Endodermal cell (in vitro differentiated cells): ENCODE measurements at regions not wholly inside any gene's neighbourhood (a gene's known extent, or its start where the extent isn't known, plus 50 kb on each side); places are given as distances from the start of the nearest gene placed in this dataset.

Source experiments
- DNase-seq: peaks from one replicate; pipeline ENCODE4 v3.0.0-alpha.2; 2017
- H3K27ac ChIP-seq: 2 replicates; pipeline ENCODE4 v1.5.1; 2013; ENCODE audit warnings: mild to moderate bottlenecking, low read depth, low read length, moderate library complexity
- H3K27me3 ChIP-seq: 2 replicates; pipeline ENCODE4 v1.6.1; 2013; ENCODE audit warnings: mild to moderate bottlenecking, low read length, moderate library complexity; ENCODE audit not compliant: insufficient read depth, control insufficient read depth, poor library complexity, severe bottlenecking
- H3K36me3 ChIP-seq: 2 replicates; pipeline ENCODE4 v1.7.0; 2013; ENCODE audit warnings: mild to moderate bottlenecking, low read length, moderate library complexity; ENCODE audit not compliant: control insufficient read depth, insufficient read depth
- H3K4me1 ChIP-seq: one replicate; pipeline ENCODE4 v1.7.0; 2013; ENCODE audit warnings: low read length; ENCODE audit not compliant: control insufficient read depth, insufficient read depth
- H3K4me3 ChIP-seq: 2 replicates; pipeline ENCODE4 v1.5.1; 2013; ENCODE audit warnings: mild to moderate bottlenecking, low read length, moderate library complexity
- H3K9ac ChIP-seq: 2 replicates; pipeline ENCODE4 v1.6.1; 2013; ENCODE audit warnings: mild to moderate bottlenecking, low read length, moderate library complexity; ENCODE audit not compliant: poor library complexity, severe bottlenecking; ENCODE audit errors: extremely low read depth
- H3K9me3 ChIP-seq: 2 replicates; pipeline ENCODE4 v1.6.1; 2013; ENCODE audit warnings: mild to moderate bottlenecking, low read length, moderate library complexity; ENCODE audit not compliant: control insufficient read depth
- H3K27ac Mint-ChIP-seq: 2 replicates; pipeline ENCODE4 v1.8.0; 2020; ENCODE audit warnings: mixed read lengths
- H3K27me3 Mint-ChIP-seq: 2 replicates; pipeline ENCODE4 v1.8.0; 2021; ENCODE audit warnings: mild to moderate bottlenecking, mixed read lengths; ENCODE audit not compliant: insufficient read depth
- H3K36me3 Mint-ChIP-seq: 2 replicates; pipeline ENCODE4 v1.8.0; 2020; ENCODE audit warnings: low read depth, mixed read lengths
- H3K4me1 Mint-ChIP-seq: 2 replicates; pipeline ENCODE4 v1.8.0; 2020; ENCODE audit warnings: mixed read lengths
- H3K4me3 Mint-ChIP-seq: 2 replicates; pipeline ENCODE4 v1.8.0; 2020; ENCODE audit warnings: mild to moderate bottlenecking, moderate library complexity, mixed read lengths
- H3K9me3 Mint-ChIP-seq: 2 replicates; pipeline ENCODE4 v1.8.0; 2020; ENCODE audit warnings: mild to moderate bottlenecking, mixed read lengths
- CTCF ChIP-seq: fragments of 200-600 bp; sonication (generic); conservative IDR thresholded peaks from 2 replicates; pipeline ENCODE4 v1.5.0; 2021; ENCODE audit warnings: antibody characterized with exemption, mild to moderate bottlenecking
- WGBS, 2 experiments: methylation state at CpG; one replicate each; pipeline versions ENCODE4 v1.1.5 to v1.1.7; 2013; ENCODE audit warnings: missing lambda C conversion rate in 2 of 2, mixed read lengths in 1 of 2; ENCODE audit not compliant: insufficient coverage in 1 of 2, insufficient read length in 1 of 2; 5-methylcytosine and 5-hydroxymethylcytosine counted together

DNA sequence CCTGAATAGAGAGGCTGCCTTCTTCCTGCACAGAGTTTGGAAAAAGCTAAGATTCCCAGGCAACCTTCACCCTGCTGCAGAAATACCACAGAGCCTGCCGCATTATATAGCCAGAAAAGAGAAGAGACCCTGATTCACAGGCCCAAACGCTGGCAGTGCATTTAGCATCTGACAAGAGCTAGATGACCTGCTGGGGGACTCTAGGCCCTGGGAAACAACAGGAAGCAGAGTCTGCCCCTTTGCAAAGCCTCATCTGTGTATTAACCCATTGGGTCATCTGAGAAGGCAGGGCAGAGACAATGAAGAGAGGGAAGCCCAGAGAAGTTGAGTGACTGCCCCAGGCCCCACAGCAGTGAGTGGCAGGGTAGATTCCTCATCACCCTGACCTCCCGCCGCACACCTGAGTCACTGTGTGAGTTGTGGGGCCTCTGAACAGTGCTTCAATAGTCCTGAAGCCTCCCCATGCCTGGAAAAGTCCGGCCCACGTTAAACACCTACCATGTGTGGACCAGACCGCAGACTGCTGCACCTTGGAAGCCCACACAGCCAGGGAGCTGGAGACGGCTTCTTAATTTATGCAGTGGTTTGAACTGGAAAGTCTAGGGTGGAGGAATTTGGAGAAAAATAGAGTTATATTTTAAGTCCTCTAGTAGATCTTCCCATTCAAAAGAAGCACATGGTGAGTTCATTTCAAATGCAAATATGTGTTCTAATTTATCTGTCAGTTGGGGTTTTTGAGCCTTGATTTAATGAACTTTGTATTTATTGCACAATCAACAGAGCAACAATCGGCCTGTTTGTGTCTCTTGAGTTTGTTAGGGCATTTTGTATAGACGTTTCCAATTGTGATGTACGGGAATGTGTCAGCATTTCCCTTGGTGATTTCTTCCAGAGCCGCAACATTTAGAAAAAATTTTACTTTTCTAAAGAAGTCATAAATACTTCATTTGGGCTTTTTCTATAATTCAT, 80.4 kb upstream of the GPR26 start:
- H3K9me3 ChIP-seq, result no peaks in the 10 kb centered on the region
- Mint-ChIP-seq H3K4me3 (no peak overlapping the region), H3K27me3 (peaks cover 16% of the 10 kb centered on the region), H3K36me3 (no peaks in the 10 kb centered on the region), H3K9me3 (no peaks in the 10 kb centered on the region), H3K27ac (no peak overlapping the region), H3K4me1 (no peaks in the 10 kb centered on the region)
- H3K4me3 ChIP-seq, result no peak overlapping the region
- H3K27ac ChIP-seq, result no peak overlapping the region
- 83 to 84% methylated on average over 10 to 12 of the region's 12 CpGs for WGBS, 2 experiments
- DNase-seq, result peak; percentile 67
- H3K36me3 ChIP-seq, result no peaks in the 10 kb centered on the region
- H3K4me1 ChIP-seq, result no peaks in the 10 kb centered on the region
- no peak for TF ChIP-seq CTCF
- H3K27me3 ChIP-seq, result peaks cover 20% of the 10 kb centered on the region
- H3K9ac ChIP-seq, result no peak overlapping the region

GRCh38 chr10:123587110-123587509, 79.0 kb upstream of the GPR26 start:
- H3K27ac ChIP-seq, result no peak overlapping the region
- H3K9me3 Mint-ChIP-seq, result no peaks in the 10 kb centered on the region
- DNase-seq, result no peak
- WGBS, 2 experiments, result 81% methylated on average over 3 of the region's 3 CpGs; no CpG with 5 or more reads in 1 of the 2 experiments
- no peaks in the 10 kb centered on the region for H3K4me1 Mint-ChIP-seq
- H3K36me3 Mint-ChIP-seq, result no peaks in the 10 kb centered on the region
- no peak overlapping the region for H3K4me3 Mint-ChIP-seq
- peaks cover 10% of the 10 kb centered on the region for H3K27me3 Mint-ChIP-seq
- H3K27ac Mint-ChIP-seq, result no peak overlapping the region
- no peaks in the 10 kb centered on the region for H3K36me3 ChIP-seq
- H3K4me3 ChIP-seq, result no peak overlapping the region
- no peaks in the 10 kb centered on the region for H3K4me1 ChIP-seq
- H3K9ac ChIP-seq, result no peak overlapping the region
- peaks cover 13% of the 10 kb centered on the region for H3K27me3 ChIP-seq
- H3K9me3 ChIP-seq, result no peaks in the 10 kb centered on the region
- no peak for TF ChIP-seq CTCF

DNA sequence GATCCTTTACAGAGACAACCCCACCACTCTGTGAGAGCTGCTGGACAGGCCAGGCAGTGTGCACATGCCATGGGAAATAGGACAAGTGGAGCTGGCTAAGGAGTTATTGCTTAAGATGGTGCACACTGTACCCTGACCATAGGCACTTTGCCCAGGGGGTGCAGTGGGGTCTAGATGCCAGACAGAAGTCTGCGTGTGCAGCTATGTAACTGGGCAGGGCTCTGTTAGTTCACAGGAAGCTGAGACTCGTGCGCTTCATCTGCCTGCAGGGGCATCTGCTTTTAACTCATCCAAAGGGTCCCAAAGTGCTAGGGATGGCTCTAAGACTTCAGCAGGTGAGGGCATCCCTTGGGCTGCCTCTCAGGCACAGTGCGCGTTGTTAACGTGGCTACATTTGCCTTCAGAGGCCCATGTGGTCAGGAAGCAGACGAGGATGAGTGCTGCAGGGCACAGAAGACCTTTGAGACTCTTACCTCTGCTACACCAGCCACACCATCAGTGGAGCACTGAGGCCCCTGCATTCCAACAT, 77.7 kb upstream of the GPR26 start:
- no peak for DNase-seq
- H3K9ac ChIP-seq, result no peak overlapping the region
- no peaks in the 10 kb centered on the region for H3K36me3 ChIP-seq
- no peaks in the 10 kb centered on the region for H3K36me3 Mint-ChIP-seq
- H3K4me1 Mint-ChIP-seq, result no peaks in the 10 kb centered on the region
- H3K27ac ChIP-seq, result no peak overlapping the region
- H3K4me1 ChIP-seq, result no peaks in the 10 kb centered on the region
- no peaks in the 10 kb centered on the region for H3K9me3 Mint-ChIP-seq
- no peak overlapping the region for H3K27ac Mint-ChIP-seq
- no peak overlapping the region for H3K4me3 Mint-ChIP-seq
- TF ChIP-seq CTCF, result no peak
- H3K9me3 ChIP-seq, result no peaks in the 10 kb centered on the region
- peaks cover 2% of the 10 kb centered on the region for H3K27me3 Mint-ChIP-seq
- H3K4me3 ChIP-seq, result no peak overlapping the region
- peaks cover 2% of the 10 kb centered on the region for H3K27me3 ChIP-seq
- 88 to 93% methylated on average over 6 to 7 of the region's 7 CpGs for WGBS, 2 experiments
